GM19372 (cell line): ENCODE measurements at regions not wholly inside any gene's neighbourhood (a gene's known extent, or its start where the extent isn't known, plus 50 kb on each side); places are given as distances from the start of the nearest gene placed in this dataset.
A peak's percentile ranks its signal among the peaks of the same experiment; 100 is the strongest.
"Not testable (repeated sequence)": the region's sequence is repeated elsewhere in the genome, so short reads cannot be mapped to it uniquely, and the experiment has no call there.

Source experiments
- ATAC-seq: cut with Tn5 transposase; IDR thresholded peaks from one replicate; pipeline ENCODE4 v1.9.1; 2021; ENCODE audit warnings: mild to moderate bottlenecking, low read depth, moderate library complexity; ENCODE audit not compliant: unreplicated experiment

GRCh38 chr2:185245806-185246205, 492.8 kb upstream of the FSIP2 start:
- no peak for ATAC-seq

GRCh38 chr2:185246717-185247116, 491.9 kb upstream of the FSIP2 start:
- no peak for ATAC-seq

DNA sequence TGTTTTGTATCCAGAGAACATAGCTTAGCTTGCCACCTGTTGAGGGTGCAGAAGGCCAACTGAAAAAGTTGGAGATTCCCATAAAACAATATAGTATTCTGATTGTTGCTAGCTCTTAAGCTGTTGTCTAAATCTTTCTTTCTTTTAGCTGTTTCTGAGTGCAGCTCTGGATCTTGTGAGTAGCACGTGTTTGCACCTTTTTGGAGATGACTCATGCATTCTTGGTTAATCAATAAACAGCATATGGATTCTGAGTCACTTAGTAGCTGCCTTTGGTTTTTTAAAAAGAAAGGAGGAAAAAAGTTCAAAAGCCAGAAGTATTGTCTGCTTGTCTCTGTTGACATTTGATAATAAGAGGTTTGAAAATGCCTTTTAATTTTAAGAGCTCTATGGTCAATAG, 483.0 kb upstream of the FSIP2 start:
- no peak for ATAC-seq

DNA sequence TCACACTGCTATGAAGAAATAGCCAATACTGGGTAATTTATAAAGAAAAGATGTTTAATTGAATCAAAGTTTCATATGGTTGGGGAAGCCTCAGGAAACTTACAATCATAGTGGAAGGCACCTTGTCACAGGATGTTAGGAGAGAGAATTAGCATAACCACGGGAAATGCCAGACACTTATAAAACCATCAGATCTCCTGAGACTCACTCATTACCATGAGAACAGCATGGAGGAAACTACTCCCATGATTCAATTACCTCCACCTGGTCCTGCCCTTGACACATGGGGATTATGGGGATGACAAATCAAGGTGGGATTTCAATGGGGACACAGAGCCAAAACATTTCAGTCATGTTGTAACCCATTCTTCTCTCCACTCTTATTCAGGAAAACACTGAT, 472.9 kb upstream of the FSIP2 start:
- ATAC-seq, result no peak

DNA sequence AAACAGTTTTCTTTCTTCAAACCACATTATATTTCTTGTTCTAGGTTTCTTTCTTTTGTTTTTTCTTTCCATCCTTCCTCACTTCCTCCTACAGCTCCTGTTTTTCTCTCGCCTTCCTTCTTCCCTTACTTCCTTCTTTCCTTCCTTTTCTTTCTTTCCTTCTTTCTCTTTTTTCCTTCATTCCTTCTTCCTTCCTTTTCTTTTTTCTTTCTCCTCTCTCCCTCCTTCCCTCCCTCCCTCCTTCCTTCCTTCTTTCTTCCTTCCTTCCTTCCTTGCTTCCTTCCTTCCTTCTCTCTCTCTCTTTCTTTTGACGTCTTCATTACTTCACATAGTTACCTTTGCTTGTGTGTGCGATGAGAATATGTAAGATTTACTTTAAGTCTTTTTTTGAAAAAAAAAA, 470.0 kb upstream of the FSIP2 start:
- no peak for ATAC-seq

DNA sequence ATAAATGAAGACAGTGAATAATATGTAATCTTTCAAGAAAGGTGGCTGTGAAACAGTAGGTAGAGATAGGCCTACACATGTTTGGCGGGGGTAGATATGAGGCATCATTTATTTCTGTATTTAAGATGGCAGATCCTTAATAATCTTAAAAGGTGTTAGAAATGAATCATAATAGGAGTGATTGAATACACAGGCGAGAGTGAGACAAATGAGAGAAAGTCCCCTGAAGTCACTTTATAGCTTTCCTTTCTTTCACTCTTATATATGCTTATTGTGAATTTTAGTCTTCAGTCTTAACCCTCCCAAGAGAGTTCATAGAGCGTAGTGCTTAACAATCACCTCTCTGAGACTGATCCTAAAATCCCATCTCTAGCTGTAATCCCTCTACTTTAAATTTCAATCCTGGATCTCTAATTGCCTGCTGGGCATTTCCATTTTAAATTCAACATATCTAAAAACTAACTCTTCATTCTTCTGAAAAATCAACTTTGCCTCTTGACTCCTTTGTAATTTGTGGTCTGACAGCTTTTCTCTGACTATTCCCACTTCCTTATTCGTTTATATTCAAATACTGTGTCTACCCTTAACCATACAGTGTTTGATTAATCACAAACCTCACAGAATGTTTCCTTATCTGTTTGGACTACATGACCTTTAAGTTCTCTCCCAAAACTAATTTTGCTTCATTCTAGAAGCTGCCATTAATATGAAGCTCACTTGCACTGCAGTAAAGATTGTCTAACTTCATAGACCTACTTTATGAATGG, 463.7 kb upstream of the FSIP2 start:
- ATAC-seq, result no peak

- not testable (repeated sequence) for ATAC-seq
Observed at GRCh38 chr2:185275979-185276378, 462.6 kb upstream of the FSIP2 start.

DNA sequence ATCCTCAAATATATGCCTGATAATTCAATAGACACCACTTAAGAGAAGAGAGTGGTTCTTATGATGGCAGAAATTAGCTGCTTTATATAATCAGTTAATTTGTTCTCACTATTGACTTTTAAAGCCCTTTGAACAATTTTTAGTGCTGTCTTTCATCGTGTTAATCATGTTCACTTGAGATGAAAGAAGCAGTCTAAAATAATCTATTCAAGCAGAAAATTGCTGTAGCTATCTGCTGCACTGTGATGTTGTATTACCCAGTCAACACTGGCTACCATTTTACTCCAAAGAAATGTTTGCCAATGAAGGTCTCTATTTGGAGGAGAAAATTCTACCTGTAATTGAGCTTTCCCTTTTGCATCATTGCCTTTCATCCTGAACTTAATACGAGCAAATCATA, 459.8 kb upstream of the FSIP2 start:
- no peak for ATAC-seq

DNA sequence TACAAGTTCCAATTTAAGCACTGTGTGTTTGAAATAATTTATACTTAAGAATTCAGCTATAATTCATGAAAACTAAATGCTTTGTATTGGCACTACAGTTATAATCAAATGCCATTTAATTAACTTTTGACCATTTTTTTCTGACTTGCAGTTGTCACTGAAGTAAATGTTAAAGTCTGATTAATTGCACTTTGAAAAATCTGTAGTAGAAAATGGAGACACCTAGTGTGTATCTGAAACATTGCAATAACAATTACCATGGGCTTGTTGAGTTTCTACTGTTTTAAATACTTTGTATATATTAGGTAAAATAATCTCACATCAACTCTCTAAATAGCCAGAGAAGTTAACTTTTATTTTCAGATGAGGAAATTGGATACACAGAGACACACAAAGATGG, 458.6 kb upstream of the FSIP2 start:
- ATAC-seq, result no peak

DNA sequence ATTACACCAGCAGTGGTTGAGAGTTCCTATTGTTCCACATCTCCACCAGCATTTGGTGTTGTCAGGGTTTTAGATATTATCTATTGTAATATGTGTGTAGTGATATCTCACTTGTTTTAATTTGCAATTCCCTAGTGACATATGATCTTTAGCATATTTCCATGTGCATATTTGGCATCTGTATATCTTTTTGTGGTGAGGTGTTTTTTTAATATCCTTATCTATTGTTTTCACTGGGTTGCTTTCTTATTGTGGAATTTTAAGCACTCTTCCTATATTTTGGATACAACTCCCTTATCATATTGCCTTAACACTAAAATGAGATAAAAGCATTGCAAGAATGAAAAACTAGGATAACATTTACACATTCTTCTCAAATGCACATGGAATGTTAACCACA, 453.9 kb upstream of the FSIP2 start:
- no peak for ATAC-seq

- not testable (repeated sequence) for ATAC-seq
Observed at GRCh38 chr2:185290012-185290411, 448.6 kb upstream of the FSIP2 start.

DNA sequence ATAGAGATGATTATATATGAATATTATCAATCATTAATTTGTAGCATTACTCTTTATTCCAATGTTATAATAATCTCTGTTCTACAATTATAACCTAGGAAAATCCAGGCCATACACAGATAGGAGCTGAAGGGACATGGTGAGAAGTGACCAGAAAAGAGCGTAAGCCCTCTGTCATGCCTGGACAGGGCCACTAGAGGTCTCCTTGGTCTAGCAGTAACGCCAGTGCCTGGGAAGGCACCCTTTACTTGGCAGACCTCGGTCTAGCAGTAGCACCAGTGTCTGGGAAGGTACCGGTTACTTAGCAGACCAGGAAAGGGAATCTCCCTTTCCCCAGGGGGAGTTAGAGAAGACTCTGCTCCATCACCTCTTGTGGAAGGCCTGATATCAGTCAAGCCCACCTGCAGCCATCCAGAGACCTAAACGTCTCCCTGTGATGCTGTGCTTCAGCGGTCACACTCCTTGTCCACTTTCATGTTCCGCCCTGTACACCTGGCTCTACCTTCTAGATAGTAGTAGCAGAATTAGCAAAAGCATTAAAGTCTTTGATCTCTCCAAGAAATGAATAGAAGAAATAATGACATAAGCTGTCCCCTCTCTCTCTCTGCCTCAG, 447.5 kb upstream of the FSIP2 start:
- peak; percentile 98 for ATAC-seq

- no peak for ATAC-seq
Observed at GRCh38 chr2:185299867-185300266, 438.7 kb upstream of the FSIP2 start.

DNA sequence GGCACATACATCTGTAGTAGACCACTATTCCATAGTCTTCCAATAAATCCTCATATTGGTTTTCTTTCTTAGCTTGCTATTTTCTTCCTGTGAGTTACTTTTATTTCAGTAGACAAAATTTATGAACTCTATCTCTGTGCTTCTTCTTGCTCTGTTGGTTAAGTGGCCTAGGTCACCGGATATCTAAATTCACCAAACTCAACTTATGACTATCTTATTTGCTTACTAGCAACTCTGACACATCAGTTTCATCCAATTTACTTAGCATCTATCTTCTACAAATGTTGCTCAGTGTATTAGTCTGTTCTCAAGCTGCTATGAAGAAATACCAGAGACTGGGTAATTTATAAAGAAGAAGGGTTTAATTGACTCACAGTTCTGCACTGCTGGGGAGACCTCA, 432.5 kb upstream of the FSIP2 start:
- no peak for ATAC-seq

DNA sequence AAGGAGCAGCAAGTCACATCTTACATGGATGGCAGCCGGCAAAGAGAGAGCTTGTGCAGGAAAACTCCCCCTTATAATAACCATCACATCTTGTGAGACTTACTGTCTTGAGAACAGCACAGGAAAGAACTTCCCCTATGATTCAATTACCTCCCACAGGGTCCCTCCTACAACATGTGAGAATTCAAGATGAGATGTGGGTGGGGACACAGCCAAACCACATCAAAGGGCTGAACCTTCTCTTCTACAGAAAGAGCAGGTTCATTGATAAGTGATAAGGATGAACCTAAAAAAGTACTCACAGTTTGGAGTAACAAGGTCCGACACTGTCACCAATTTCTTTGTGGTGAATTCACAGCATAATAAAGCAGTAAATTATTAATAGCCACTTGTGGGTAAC, 422.2 kb upstream of the FSIP2 start:
- no peak for ATAC-seq

DNA sequence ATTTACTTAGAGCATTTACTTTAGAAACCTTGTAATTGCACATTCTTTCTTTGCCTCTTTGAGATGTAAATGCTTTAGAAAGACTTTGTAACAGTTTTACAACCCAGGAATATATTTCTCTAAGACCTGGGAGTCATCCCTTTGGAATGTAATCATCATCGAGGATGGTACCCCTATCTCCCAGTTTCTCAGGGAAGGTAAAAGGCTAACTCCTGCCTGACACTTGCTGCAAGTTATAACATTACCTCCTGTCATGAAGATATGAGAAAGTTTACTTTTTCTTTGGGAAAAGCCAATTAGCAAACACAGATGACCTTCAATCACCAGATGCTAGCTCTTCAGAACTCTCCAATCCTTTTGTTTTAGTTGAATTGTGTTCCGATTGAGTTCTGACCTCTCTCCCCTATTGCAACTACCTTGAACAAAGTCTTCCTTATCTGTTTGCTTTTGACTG, 420.3 kb upstream of the FSIP2 start:
- no peak for ATAC-seq

- ATAC-seq, result no peak
Observed at GRCh38 chr2:185335879-185336278, 402.7 kb upstream of the FSIP2 start.

- ATAC-seq, result no peak
Observed at GRCh38 chr2:185337033-185337432, 401.6 kb upstream of the FSIP2 start.

DNA sequence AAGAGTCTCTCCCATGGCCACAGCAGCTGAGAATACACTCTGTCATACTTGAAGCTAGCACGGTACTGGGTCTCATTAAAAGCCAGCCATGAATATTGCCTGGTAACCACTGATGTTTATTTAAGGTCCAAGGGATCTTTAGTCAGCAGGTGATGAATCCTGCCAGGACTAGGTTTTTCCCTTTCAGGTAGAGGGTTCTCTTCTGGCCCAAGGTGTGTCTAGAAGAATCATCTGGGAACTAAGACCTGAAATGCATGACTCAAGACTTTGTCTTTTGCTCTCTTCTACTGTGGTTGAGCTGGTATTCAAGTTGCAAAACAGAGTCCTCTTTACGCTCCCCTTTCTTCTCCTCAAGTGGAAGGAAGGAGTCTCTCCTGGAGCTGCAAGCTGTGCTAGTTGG, 400.5 kb upstream of the FSIP2 start:
- no peak for ATAC-seq

GRCh38 chr2:185347445-185347844, 391.2 kb upstream of the FSIP2 start:
- no peak for ATAC-seq

DNA sequence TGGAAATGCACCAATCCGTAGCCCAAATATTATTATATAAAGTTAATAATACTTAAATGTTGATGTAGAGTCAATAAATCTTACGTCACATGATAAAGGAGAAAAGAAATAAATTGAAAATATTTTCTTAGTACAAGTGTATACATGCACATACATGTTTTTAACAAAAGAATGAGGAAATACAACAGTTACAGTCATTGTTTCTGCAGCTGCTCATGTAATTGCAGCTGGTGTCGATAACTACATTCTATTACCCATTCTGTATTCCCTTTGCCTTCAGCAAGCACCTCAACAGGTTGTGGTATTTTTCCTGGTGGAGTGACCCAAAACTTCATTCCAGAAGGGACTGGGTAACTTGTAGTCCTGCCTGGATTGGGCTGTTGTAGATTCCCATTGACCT, 377.8 kb upstream of the FSIP2 start:
- no peak for ATAC-seq

DNA sequence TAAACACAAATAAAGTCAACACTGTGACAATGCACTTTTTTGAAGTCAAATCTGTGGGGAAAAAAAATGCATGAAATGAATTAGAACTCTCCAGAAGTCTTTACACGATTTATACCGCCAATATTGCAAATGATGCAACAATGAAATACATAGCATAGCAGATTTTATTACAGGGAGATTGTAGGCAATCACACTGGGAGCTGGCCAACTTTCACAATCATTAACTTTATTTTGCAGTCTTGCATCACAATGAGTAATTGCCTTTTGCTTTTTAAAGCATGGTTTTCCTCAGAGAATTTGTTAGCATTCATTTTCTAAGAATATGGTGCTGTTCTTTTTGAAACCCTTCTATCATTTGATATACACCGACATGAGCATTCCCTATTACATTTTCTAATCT, 366.4 kb upstream of the FSIP2 start:
- ATAC-seq, result no peak
